ENCODE measurements at regions not wholly inside any gene's neighbourhood (a gene's known extent, or its start where the extent isn't known, plus 50 kb on each side); places are given as distances from the start of the nearest gene placed in this dataset.

- DNase-seq (ENCODE audit: low spot score) = no peak
- TF ChIP-seq CTCF (IDR thresholded peaks at IDR 0.05; ENCODE audit: extremely low read depth, insufficient read depth, missing control alignments) = no peak
- in situ Hi-C loops (cut with MboI; ENCODE audit: low pct_unique_long_range_greater_than_20kb, low sequenced_read_pairs, unreplicated experiment) = no loop called here
Observed at GRCh38 chr5:30607301-30607894, 586.1 kb upstream of the CDH6 start.

- DNase-seq (ENCODE audit: low spot score) = no peak
- TF ChIP-seq CTCF (IDR thresholded peaks at IDR 0.05; ENCODE audit: extremely low read depth, insufficient read depth, missing control alignments) = no peak
- in situ Hi-C loops (cut with MboI; ENCODE audit: low pct_unique_long_range_greater_than_20kb, low sequenced_read_pairs, unreplicated experiment) = no loop called here
Observed at GRCh38 chr5:30605693-30606268, 587.7 kb upstream of the CDH6 start.

GRCh38 chr5:30604648-30605262 lies 588.7 kb upstream of the CDH6 start:
- in situ Hi-C loops (cut with MboI; ENCODE audit: low pct_unique_long_range_greater_than_20kb, low sequenced_read_pairs, unreplicated experiment) = no loop called here
- DNase-seq (ENCODE audit: low spot score) = no peak
- no peak for TF ChIP-seq CTCF (IDR thresholded peaks at IDR 0.05; ENCODE audit: extremely low read depth, insufficient read depth, missing control alignments)

- in situ Hi-C loops (cut with MboI; ENCODE audit: low pct_unique_long_range_greater_than_20kb, low sequenced_read_pairs, unreplicated experiment) = no loop called here
- DNase-seq (ENCODE audit: low spot score) = no peak
Observed at GRCh38 chr5:30600892-30601291, 592.6 kb upstream of the CDH6 start.

GRCh38 chr5:30596495-30597064 lies 596.9 kb upstream of the CDH6 start:
- in situ Hi-C loops (cut with MboI; ENCODE audit: low pct_unique_long_range_greater_than_20kb, low sequenced_read_pairs, unreplicated experiment) = no loop called here
- TF ChIP-seq CTCF (IDR thresholded peaks at IDR 0.05; ENCODE audit: extremely low read depth, insufficient read depth, missing control alignments) = no peak

More at GRCh38 chr5:30600892-30601291, 592.6 kb upstream of the CDH6 start:
- no peak for TF ChIP-seq CTCF (IDR thresholded peaks at IDR 0.05; ENCODE audit: extremely low read depth, insufficient read depth, missing control alignments)

GRCh38 chr5:30594331-30594730 lies 599.2 kb upstream of the CDH6 start:
- TF ChIP-seq CTCF (IDR thresholded peaks at IDR 0.05; ENCODE audit: extremely low read depth, insufficient read depth, missing control alignments) = no peak
- DNase-seq (ENCODE audit: low spot score) = no peak
- in situ Hi-C loops (cut with MboI; ENCODE audit: low pct_unique_long_range_greater_than_20kb, low sequenced_read_pairs, unreplicated experiment) = no loop called here

More at GRCh38 chr5:30596495-30597064, 596.9 kb upstream of the CDH6 start:
- no peak for DNase-seq (ENCODE audit: low spot score)
